HCT116 (cell line): ENCODE measurements at regions not wholly inside any gene's neighbourhood (a gene's known extent, or its start where the extent isn't known, plus 50 kb on each side); places are given as distances from the start of the nearest gene placed in this dataset.

Experiments used
- ATAC-seq: fragments of 200-7000 bp; cut with Tn5 transposase; 2 replicates; pipeline ENCODE4 v1.9.1; 2020; ENCODE audit warnings: mild to moderate bottlenecking, moderate library complexity
- BruUV-seq: library from RNA; stranded (reverse); fragments of 400-500 nt; replicated peaks from 2 replicates; lab custom pipeline; 2021; lab: Mats Ljungman, UMichigan
- CTCF ChIA-PET: fragments of 300-600 bp; sonication (Branson Sonifier 250); formaldehyde crosslinking; loops from one replicate; lab custom pipeline; 2021; ENCODE audit warnings: antibody characterized with exemption; lab: Charles Lee
- POLR2A ChIA-PET: fragments of 300-600, 350-600 bp; sonication (Branson Sonifier 250); formaldehyde crosslinking; loops from one replicate; lab custom pipeline; 2021; ENCODE audit warnings: antibody characterized with exemption; lab: Charles Lee
- RAD21 ChIA-PET, 2 experiments: fragments of 300-600 bp; sonication (Branson Sonifier 250); formaldehyde crosslinking; loops; one replicate each; lab custom pipeline; 2023; ENCODE audit warnings: low total read pairs in 2 of 2; ENCODE audit not compliant: uncharacterized antibody in 2 of 2, unreplicated experiment in 2 of 2, low non-redundant PET in 1 of 2; lab: Charles Lee
- DNase-seq: peaks from one replicate; pipeline ENCODE4 v3.0.0-alpha.2; 2010; ENCODE audit warnings: low read depth, low spot score
- H2AFZ ChIP-seq: fragments of 200-600 bp; shearing (Covaris generic), sonication (generic); 2 replicates; pipeline ENCODE4 v1.6.1; 2017; ENCODE audit warnings: low read depth, mixed run types, mixed read lengths, antibody characterized with exemption, low read length; ENCODE audit not compliant: poor library complexity, severe bottlenecking
- H3K27ac ChIP-seq: 2 replicates; pipeline ENCODE4 v1.5.1; 2012; ENCODE audit warnings: low read depth, low read length
- H3K27me3 ChIP-seq: fragments of 200-600 bp; sonication (generic); 2 replicates; pipeline ENCODE4 v1.6.1; 2016; ENCODE audit warnings: mixed run types, low read length, mixed read lengths; ENCODE audit not compliant: insufficient read depth
- H3K36me3 ChIP-seq, 2 experiments: fragments of 200-500 bp in 1 of 2; fragments of 200-600 bp in 1 of 2; sonication (Bioruptor generic) in 1 of 2; sonication (generic) in 1 of 2; 2 replicates each; pipeline versions ENCODE4 v1.5.1 to v1.6.1; 2014 to 2016; ENCODE audit warnings: low read length in 2 of 2, inconsistent platforms in 1 of 2, mixed read lengths in 1 of 2, mixed run types in 1 of 2; ENCODE audit not compliant: insufficient read depth in 2 of 2, control insufficient read depth in 1 of 2
- H3K4me1 ChIP-seq, 2 experiments: fragments of 200-600 bp in 1 of 2; sonication (generic) in 1 of 2; 2 replicates each; pipeline versions ENCODE4 v1.5.1 to v1.6.1; 2012 to 2017; ENCODE audit warnings: low read length in 2 of 2, inconsistent platforms in 1 of 2, mild to moderate bottlenecking in 1 of 2, mixed read lengths in 1 of 2, mixed run types in 1 of 2, moderate library complexity in 1 of 2; ENCODE audit not compliant: insufficient read depth in 2 of 2, control insufficient read depth in 1 of 2
- H3K4me2 ChIP-seq: fragments of 200-600 bp; sonication (generic); 2 replicates; pipeline ENCODE4 v1.6.1; 2017; ENCODE audit warnings: mixed run types, low read length, mixed read lengths
- H3K4me3 ChIP-seq, 2 experiments: fragments of 200-600 bp in 1 of 2; sonication (generic) in 1 of 2; replicated peaks in 1 of 2; 2 replicates each; pipeline ENCODE4 v1.5.1; 2011 to 2016; ENCODE audit warnings: low read length in 2 of 2, control low read depth in 1 of 2, low read depth in 1 of 2, mild to moderate bottlenecking in 1 of 2, mixed read lengths in 1 of 2, mixed run types in 1 of 2
- H3K79me2 ChIP-seq: fragments of 200-600 bp; sonication (generic); 2 replicates; pipeline ENCODE4 v1.6.1; 2017; ENCODE audit warnings: mild to moderate bottlenecking, mixed run types, low read length, moderate library complexity, mixed read lengths; ENCODE audit not compliant: insufficient read depth
- H3K9ac ChIP-seq: fragments of 200-600 bp; sonication (generic); 2 replicates; pipeline ENCODE4 v1.6.1; 2016; ENCODE audit warnings: low read length, mixed read lengths
- H3K9me2 ChIP-seq: fragments of 200-600 bp; sonication (generic), shearing (Covaris generic); 2 replicates; pipeline ENCODE4 v1.6.1; 2017; ENCODE audit warnings: mixed run types, mild to moderate bottlenecking, moderate library complexity; ENCODE audit not compliant: insufficient read depth
- H3K9me3 ChIP-seq, 2 experiments: fragments of 200-500 bp in 1 of 2; fragments of 200-600 bp in 1 of 2; sonication (Bioruptor generic) in 1 of 2; sonication (generic) in 1 of 2; 2 replicates each; pipeline ENCODE4 v1.6.1; 2014 to 2017; ENCODE audit warnings: low read length in 2 of 2, mixed read lengths in 2 of 2, inconsistent platforms in 1 of 2, low read depth in 1 of 2, mild to moderate bottlenecking in 1 of 2, mixed run types in 1 of 2, moderate library complexity in 1 of 2; ENCODE audit not compliant: control insufficient read depth in 1 of 2, insufficient read depth in 1 of 2
- H4K20me1 ChIP-seq: fragments of 200-600 bp; sonication (generic), shearing (Covaris generic); 2 replicates; pipeline ENCODE4 v1.6.1; 2017; ENCODE audit warnings: mixed run types, mild to moderate bottlenecking, moderate library complexity; ENCODE audit not compliant: insufficient read depth
- CBX3 ChIP-seq: IDR thresholded peaks from 2 replicates; pipeline ENCODE4 v1.6.1; 2012; ENCODE audit warnings: low read depth
- CEBPB ChIP-seq: IDR thresholded peaks from 2 replicates; pipeline ENCODE4 v1.6.1; 2012; ENCODE audit warnings: low read depth
- EGR1 ChIP-seq: IDR thresholded peaks from 2 replicates; pipeline ENCODE4 v1.6.1; 2012; ENCODE audit warnings: low read depth
- ELF1 ChIP-seq: IDR thresholded peaks from 2 replicates; pipeline ENCODE4 v1.6.1; 2012; ENCODE audit warnings: low read depth, borderline replicate concordance
- FOSL1 ChIP-seq: IDR thresholded peaks from 2 replicates; pipeline ENCODE4 v1.6.1; 2012; ENCODE audit warnings: low read depth
- JUND ChIP-seq: IDR thresholded peaks from 2 replicates; pipeline ENCODE4 v1.6.1; 2012
- POLR2AphosphoS5 ChIP-seq: IDR thresholded peaks from 2 replicates; pipeline ENCODE4 v1.6.1; 2011; ENCODE audit warnings: mild to moderate bottlenecking, low read depth, low read length, moderate library complexity
- REST ChIP-seq: IDR thresholded peaks from 2 replicates; pipeline ENCODE4 v1.6.1; 2012; ENCODE audit warnings: low read depth
- SIN3A ChIP-seq: IDR thresholded peaks from 2 replicates; pipeline ENCODE4 v1.6.1; 2012; ENCODE audit warnings: low read depth
- SRF ChIP-seq: IDR thresholded peaks from 2 replicates; pipeline ENCODE4 v1.6.1; 2012; ENCODE audit warnings: low read depth
- TCF7L2 ChIP-seq: IDR thresholded peaks from 2 replicates; pipeline ENCODE4 v1.7.0; 2011; ENCODE audit warnings: borderline replicate concordance, inconsistent platforms; ENCODE audit not compliant: insufficient read depth, insufficient read length; ENCODE audit errors: extremely low read depth
- intact Hi-C: fragments of 100-400 bp; cut with micrococcal nuclease; formaldehyde crosslinking; loops from 2 replicates; pipeline ENCODE4 v1.10.0; 2022
- TF ChIP-seq, protein P1 (sequence below): IDR thresholded peaks from 2 replicates; pipeline ENCODE4 v1.6.1; 2011; ENCODE audit warnings: mild to moderate bottlenecking, low read length, moderate library complexity; ENCODE audit not compliant: insufficient replicate concordance; ENCODE audit errors: extremely low read depth
- TF ChIP-seq, protein P2 (sequence below): IDR thresholded peaks from 2 replicates; pipeline ENCODE4 v1.6.1; 2012
- TF ChIP-seq, protein P3 (sequence below): IDR thresholded peaks from 2 replicates; pipeline ENCODE4 v1.6.1; 2012

DNA sequence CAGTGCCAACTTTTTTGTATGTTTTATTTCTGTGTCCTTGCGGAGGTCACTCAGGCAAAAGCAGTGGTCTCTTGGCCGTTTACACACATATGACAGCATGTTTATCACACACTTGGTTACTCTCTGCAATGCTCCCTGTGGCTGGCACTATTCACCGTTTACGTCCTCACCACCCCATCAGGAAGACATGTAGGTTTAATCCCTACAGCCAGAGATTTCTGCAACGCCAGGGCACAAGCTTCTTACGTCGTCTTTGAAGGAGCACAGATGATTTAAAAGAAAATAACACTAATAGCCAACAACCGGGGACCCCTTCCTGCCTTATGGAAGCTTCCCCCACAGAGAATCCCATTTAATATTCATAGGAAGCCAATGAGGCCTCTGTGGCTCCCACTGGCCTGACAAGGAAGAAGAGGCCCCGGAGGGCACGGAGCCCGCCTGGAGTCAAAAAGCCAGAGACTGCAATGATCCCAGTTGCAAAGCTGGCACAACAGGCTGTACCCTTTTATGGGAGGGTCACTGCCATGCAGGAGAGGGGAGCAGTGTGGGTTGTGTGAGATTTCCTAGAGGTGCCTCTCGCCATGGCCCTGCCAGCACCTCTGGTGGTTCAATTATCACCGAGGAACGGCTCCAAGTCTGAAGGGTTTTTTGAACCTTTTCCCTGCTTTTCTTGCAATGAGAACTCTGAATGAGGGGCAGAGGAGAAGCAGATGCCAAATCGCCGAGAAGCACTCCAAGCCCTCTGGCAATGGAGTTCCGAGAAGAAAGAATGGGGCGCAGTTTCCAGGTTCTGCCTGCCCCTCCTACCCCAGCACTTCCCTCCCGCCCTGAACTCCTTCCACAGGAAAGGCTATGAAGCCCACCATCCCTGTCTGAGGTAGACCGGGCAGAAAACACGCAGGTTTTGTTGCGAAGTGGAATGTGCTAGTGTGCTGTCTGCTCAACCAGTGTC is 96.2 kb downstream of the THBS2 start:
- intact Hi-C loops = no loop called here
- CTCF ChIA-PET = no interaction called here
- BruUV-seq = no TSS peak

DNA sequence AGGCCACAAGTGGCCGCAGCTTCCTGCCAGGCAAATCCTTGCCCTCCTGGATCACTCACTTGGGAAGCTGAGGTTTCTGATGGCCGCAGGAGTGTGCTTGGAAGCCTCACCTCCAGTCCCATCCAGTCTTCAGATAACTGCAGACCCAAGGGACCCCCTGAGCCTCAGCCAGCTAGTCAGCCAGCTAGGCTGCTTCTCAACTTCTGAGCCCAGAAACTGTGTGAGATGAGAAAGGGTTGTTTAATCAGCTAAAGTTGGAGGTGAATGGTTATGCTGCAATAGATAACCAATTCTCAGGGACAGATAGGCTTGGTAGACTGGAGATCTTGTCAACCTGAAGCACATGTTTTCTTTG is 96.9 kb downstream of the THBS2 start:
- Histone ChIP-seq H3K9me3 (no peaks in the 10 kb centered on the region), H3K9me2 (no peaks in the 10 kb centered on the region), H3K79me2 (no peaks in the 10 kb centered on the region), H3K4me2 (no peak overlapping the region), H3K27ac (no peak overlapping the region), H3K27me3 (no peaks in the 10 kb centered on the region), H4K20me1 (no peaks in the 10 kb centered on the region), H3K36me3 (no peaks in the 10 kb centered on the region), H2AFZ (no peak overlapping the region), H3K4me1 (no peaks in the 10 kb centered on the region), H3K9ac (no peak overlapping the region), H3K4me3 (no peak overlapping the region)
- ChIA-PET RAD21 (no interaction called here), CTCF (no interaction called here), POLR2A (no interaction called here)
- intact Hi-C loops = no loop called here
- BruUV-seq = no TSS peak
- ATAC-seq = no peak
- no peak for DNase-seq
- TF ChIP-seq SIN3A (no peak), CBX3 (no peak), TCF7L2 (no peak), EGR1 (no peak), FOSL1 (no peak), SRF (no peak), CEBPB (no peak), JUND (no peak), POLR2AphosphoS5 (no peak), REST (no peak), ELF1 (no peak)
- TF ChIP-seq, protein P1, sequence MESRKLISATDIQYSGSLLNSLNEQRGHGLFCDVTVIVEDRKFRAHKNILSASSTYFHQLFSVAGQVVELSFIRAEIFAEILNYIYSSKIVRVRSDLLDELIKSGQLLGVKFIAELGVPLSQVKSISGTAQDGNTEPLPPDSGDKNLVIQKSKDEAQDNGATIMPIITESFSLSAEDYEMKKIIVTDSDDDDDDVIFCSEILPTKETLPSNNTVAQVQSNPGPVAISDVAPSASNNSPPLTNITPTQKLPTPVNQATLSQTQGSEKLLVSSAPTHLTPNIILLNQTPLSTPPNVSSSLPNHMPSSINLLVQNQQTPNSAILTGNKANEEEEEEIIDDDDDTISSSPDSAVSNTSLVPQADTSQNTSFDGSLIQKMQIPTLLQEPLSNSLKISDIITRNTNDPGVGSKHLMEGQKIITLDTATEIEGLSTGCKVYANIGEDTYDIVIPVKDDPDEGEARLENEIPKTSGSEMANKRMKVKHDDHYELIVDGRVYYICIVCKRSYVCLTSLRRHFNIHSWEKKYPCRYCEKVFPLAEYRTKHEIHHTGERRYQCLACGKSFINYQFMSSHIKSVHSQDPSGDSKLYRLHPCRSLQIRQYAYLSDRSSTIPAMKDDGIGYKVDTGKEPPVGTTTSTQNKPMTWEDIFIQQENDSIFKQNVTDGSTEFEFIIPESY = no peak

More for the DNA sequence above, 96.2 kb downstream of the THBS2 start:
- Histone ChIP-seq H3K36me3 (no peaks in the 10 kb centered on the region), H4K20me1 (no peaks in the 10 kb centered on the region)
- POLR2A ChIA-PET = no interaction called here
- TF ChIP-seq, protein P2, sequence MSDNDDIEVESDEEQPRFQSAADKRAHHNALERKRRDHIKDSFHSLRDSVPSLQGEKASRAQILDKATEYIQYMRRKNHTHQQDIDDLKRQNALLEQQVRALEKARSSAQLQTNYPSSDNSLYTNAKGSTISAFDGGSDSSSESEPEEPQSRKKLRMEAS = no peak
- TF ChIP-seq, protein P3, sequence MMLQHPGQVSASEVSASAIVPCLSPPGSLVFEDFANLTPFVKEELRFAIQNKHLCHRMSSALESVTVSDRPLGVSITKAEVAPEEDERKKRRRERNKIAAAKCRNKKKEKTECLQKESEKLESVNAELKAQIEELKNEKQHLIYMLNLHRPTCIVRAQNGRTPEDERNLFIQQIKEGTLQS = no peak
- TF ChIP-seq, all 23 proteins: peak for 0
- DNase-seq = no peak
- no peaks in the 10 kb centered on the region for H3K9me3 ChIP-seq
- no peak for ATAC-seq
- no peak overlapping the region for H3K4me2 ChIP-seq
- no peak overlapping the region for H3K4me3 ChIP-seq
- H3K9ac ChIP-seq = no peak overlapping the region
- RAD21 ChIA-PET = no interaction called here
- H3K79me2 ChIP-seq = no peaks in the 10 kb centered on the region
- H3K4me1 ChIP-seq = peaks cover 0 to 5% of the 10 kb centered on the region in 2 experiments; a peak in 2 of 4 replicates
- H3K9me2 ChIP-seq = no peaks in the 10 kb centered on the region
- H3K27me3 ChIP-seq = no peaks in the 10 kb centered on the region
- H2AFZ ChIP-seq = no peak overlapping the region
- H3K27ac ChIP-seq = no peak overlapping the region
